ENCODE measurements at regions not wholly inside any gene's neighbourhood (a gene's known extent, or its start where the extent isn't known, plus 50 kb on each side); places are given as distances from the start of the nearest gene placed in this dataset.

DNA sequence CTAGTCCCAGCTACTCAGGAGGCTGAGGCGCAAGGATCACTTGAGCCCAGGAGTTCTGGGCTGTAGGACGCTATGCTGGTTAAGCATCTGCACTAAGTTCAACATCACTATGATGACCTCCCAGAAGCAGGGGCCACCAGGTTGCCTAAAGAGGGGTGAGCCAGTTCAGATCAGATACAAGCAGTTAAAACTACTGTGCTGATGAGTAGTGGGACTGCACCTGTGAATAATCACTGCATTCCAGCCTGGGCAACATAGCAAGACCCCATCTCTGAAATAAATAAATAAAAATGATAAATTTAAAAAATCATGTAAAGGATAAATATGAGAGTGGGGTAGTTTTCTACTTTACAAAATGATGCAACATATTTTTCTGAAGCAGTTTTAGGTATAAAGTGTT is 106.5 kb downstream of the TMEM170B start:
- TF ChIP-seq, protein P1, sequence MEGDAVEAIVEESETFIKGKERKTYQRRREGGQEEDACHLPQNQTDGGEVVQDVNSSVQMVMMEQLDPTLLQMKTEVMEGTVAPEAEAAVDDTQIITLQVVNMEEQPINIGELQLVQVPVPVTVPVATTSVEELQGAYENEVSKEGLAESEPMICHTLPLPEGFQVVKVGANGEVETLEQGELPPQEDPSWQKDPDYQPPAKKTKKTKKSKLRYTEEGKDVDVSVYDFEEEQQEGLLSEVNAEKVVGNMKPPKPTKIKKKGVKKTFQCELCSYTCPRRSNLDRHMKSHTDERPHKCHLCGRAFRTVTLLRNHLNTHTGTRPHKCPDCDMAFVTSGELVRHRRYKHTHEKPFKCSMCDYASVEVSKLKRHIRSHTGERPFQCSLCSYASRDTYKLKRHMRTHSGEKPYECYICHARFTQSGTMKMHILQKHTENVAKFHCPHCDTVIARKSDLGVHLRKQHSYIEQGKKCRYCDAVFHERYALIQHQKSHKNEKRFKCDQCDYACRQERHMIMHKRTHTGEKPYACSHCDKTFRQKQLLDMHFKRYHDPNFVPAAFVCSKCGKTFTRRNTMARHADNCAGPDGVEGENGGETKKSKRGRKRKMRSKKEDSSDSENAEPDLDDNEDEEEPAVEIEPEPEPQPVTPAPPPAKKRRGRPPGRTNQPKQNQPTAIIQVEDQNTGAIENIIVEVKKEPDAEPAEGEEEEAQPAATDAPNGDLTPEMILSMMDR (conservative IDR thresholded peaks at IDR 0.05; ENCODE audit: low read depth, low read length): no peak
- DNase-seq (ENCODE audit: low read depth): no peak
- H3K4me3 ChIP-seq (ENCODE audit: low read length): no peak overlapping the region

DNA sequence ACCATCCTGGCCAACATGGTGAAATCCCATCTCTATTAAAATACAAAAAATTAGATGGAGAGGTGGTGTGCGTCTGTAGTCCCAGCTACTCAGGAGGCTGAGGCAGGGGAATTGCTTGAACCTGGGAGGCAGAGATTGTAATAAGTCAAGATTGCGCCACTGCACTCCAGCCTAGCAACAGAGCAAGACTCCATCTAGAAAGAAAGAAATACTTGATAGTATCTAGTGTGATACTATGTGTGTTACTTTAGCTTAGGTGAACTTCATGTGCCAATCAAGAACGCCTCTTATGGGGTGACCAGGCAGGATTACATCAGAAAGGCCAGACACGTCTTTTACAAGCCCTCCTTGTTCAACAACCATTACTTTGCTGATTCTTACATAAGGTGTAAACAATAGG is 107.1 kb downstream of the TMEM170B start:
- TF ChIP-seq, protein P1 (conservative IDR thresholded peaks at IDR 0.05; ENCODE audit: low read depth, low read length): no peak
- DNase-seq (ENCODE audit: low read depth): no peak

DNA sequence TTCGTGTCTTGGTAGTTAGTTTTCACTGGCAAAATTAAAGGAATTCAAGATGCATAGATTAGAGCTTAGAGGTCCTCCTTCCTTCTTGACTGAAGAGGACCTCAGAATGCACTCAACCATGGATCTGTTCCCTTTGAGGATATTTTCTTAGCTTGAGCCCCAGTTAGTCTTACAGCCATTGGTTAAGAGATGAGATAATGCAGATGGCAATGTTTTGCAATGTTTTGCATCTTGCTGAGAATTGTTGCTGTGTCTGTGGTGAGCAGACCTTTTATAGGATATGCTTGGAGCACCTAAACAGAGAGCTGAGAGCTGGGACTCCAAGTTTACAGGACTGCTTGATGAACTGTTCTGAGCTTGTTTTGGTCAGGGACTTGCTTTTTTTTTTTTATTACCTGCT is 107.5 kb downstream of the TMEM170B start:
- DNase-seq (ENCODE audit: low read depth): no peak
- TF ChIP-seq, protein P1 (conservative IDR thresholded peaks at IDR 0.05; ENCODE audit: low read depth, low read length): no peak
- H3K4me3 ChIP-seq (ENCODE audit: low read length): no peak overlapping the region

More for the DNA sequence above, 107.1 kb downstream of the TMEM170B start:
- no peak overlapping the region for H3K4me3 ChIP-seq (ENCODE audit: low read length)

DNA sequence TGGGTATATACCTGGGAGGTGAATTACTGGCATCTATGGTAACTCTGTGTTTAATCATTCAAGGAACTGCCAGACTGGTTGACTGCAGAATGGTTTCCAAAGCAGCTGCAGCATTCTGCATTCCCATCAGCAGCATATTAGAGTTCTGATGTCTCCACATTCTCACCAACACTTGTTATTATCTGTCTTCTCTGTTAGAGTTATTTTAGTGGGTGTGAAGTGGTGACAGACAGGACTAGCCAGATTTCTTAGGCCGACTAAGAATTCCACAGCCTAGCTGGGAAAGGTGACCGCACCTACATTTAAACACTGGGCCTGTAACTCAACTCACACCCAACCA is 110.9 kb downstream of the TMEM170B start:
- TF ChIP-seq, protein P1 (conservative IDR thresholded peaks at IDR 0.05; ENCODE audit: low read depth, low read length): no peak

DNA sequence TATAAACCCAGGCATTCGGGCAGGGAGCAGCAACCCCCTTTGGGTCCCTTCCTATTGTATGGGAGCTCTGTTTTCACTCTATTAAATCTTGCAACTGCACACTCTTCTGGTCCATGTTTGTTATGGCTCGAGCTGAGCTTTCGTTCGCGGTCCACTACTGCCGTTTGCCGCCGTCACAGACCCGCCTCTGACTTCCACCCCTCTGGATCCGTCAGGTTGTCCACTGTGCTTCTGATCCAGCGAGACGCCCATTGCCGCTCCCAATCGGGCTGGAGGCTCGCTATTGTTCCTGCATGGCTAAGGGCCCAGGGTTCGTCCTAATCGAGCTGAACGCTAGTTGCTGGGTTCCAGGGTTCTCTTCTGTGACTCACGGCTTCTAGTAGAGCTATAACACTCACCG is 111.3 kb downstream of the TMEM170B start:
- TF ChIP-seq, protein P1 (conservative IDR thresholded peaks at IDR 0.05; ENCODE audit: low read depth, low read length): no peak
- no peak overlapping the region for H3K4me3 ChIP-seq (ENCODE audit: low read length)
- no peak for DNase-seq (ENCODE audit: low read depth)

More for the DNA sequence above, 110.9 kb downstream of the TMEM170B start:
- no peak overlapping the region for H3K4me3 ChIP-seq (ENCODE audit: low read length)
- no peak for DNase-seq (ENCODE audit: low read depth)

DNA sequence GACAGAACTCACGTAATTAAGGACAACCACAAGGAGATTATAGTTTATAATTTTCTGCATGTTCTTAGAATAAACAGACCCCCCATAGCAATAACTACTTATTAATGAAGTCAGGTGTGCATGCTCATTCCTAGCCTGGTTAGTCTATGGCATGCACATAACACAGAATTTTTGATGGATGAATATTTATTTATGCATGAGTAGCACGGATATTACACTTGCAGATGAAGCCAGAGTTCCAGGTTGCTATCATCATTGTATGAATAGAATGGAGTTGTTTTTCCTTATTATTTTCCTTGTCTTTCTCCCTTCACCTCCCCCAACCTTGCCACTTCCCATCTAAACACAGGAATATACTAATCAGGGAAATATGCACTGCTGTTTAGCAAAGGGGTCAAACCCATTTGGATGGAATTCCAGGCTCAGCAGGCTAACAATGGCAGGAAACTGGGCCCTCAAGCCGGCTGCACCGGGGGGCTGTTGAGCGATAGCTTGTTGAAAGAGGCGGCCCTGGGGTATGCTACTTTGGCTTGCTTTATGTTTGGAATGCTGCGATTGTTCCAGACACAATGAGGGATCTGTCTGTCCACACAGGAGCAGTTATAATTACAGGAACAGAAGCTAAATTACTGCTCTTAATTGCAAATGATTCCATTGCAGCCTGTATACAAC is 112.6 kb downstream of the TMEM170B start:
- peak; percentile 20 for DNase-seq (ENCODE audit: low read depth)
- TF ChIP-seq, protein P1 (conservative IDR thresholded peaks at IDR 0.05; ENCODE audit: low read depth, low read length): no peak
- no peak overlapping the region for H3K4me3 ChIP-seq (ENCODE audit: low read length)

DNA sequence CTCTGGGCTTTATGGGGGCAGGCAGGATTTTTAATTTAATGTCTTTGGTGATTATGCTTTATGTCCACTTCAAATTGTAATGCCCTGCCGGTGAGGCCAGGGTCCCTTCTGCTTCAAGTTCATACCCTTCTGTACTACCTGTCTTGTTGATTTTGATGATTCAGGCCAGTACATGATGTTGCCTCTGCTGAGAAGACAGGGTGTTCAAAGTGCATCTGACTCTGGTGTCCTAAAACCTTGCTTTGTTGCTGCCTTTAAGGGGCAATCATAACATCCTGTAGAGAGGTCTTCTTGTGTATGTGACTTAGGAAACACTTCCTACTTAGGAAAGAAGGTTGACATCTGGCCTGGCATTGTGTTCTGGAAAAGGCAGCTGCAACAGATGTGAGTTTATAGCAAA is 113.2 kb downstream of the TMEM170B start:
- DNase-seq (ENCODE audit: low read depth): no peak
- TF ChIP-seq, protein P1 (conservative IDR thresholded peaks at IDR 0.05; ENCODE audit: low read depth, low read length): no peak
- H3K4me3 ChIP-seq (ENCODE audit: low read length): no peak overlapping the region

Measured in retinal pigment epithelial cell (primary cell).